Panc1 (cell line): ENCODE measurements at regions not wholly inside any gene's neighbourhood (a gene's known extent, or its start where the extent isn't known, plus 50 kb on each side); places are given as distances from the start of the nearest gene placed in this dataset.

Experiments used
- ATAC-seq: fragments of 200-7000 bp; cut with Tn5 transposase; 2 replicates; pipeline ENCODE4 v1.9.1; 2020; ENCODE audit warnings: mild to moderate bottlenecking, moderate library complexity
- BruUV-seq: library from RNA; stranded (reverse); fragments of 400-500 nt; replicated peaks from 2 replicates; lab custom pipeline; 2021; lab: Mats Ljungman, UMichigan
- CTCF ChIA-PET: fragments of 300-600 bp; sonication (Branson Sonifier 250); formaldehyde crosslinking; loops from one replicate; lab custom pipeline; 2022; ENCODE audit warnings: antibody characterized with exemption; lab: Charles Lee
- POLR2A ChIA-PET: fragments of 300-600 bp; sonication (Branson Sonifier 250); formaldehyde crosslinking; loops from one replicate; lab custom pipeline; 2022; ENCODE audit warnings: antibody characterized with exemption; lab: Charles Lee
- DNase-seq: peaks from one replicate; pipeline ENCODE4 v3.0.0-alpha.2; 2010; ENCODE audit warnings: low read depth, low spot score
- H3K27ac ChIP-seq: 2 replicates; pipeline ENCODE4 v1.5.1; 2011; ENCODE audit warnings: mild to moderate bottlenecking, low read length, inconsistent platforms
- H3K27me3 ChIP-seq: fragments of 200-500 bp; sonication (Bioruptor generic); 2 replicates; pipeline ENCODE4 v1.6.0; 2014; ENCODE audit warnings: low read length, inconsistent platforms; ENCODE audit not compliant: control insufficient read depth, insufficient read depth
- H3K36me3 ChIP-seq: fragments of 200-500 bp; sonication (Bioruptor generic); 2 replicates; pipeline ENCODE4 v1.5.1; 2014; ENCODE audit warnings: inconsistent platforms, mild to moderate bottlenecking, low read length, moderate library complexity; ENCODE audit not compliant: control insufficient read depth, insufficient read depth
- H3K4me1 ChIP-seq: 2 replicates; pipeline ENCODE4 v1.5.1; 2011; ENCODE audit warnings: inconsistent platforms, mild to moderate bottlenecking, low read length, moderate library complexity; ENCODE audit not compliant: control insufficient read depth, insufficient read depth
- H3K4me3 ChIP-seq, 2 experiments: 2 replicates each; pipeline ENCODE4 v1.5.1; 2011 to 2012; ENCODE audit warnings: low read depth in 2 of 2, low read length in 2 of 2, mild to moderate bottlenecking in 2 of 2, inconsistent platforms in 1 of 2, moderate library complexity in 1 of 2
- H3K9me3 ChIP-seq: fragments of 200-500 bp; sonication (Bioruptor generic); 2 replicates; pipeline ENCODE4 v1.5.1; 2014; ENCODE audit warnings: low read depth, mild to moderate bottlenecking, inconsistent platforms, low read length, moderate library complexity; ENCODE audit not compliant: control insufficient read depth, insufficient read depth
- POLR2AphosphoS5 ChIP-seq: IDR thresholded peaks from 2 replicates; pipeline ENCODE4 v1.6.1; 2012; ENCODE audit warnings: mild to moderate bottlenecking, low read depth, low read length, moderate library complexity
- SIN3A ChIP-seq: IDR thresholded peaks from 2 replicates; pipeline ENCODE4 v1.6.1; 2012; ENCODE audit warnings: low read depth, mild to moderate bottlenecking, low read length, moderate library complexity, borderline replicate concordance; ENCODE audit not compliant: insufficient read depth
- TCF7L2 ChIP-seq: IDR thresholded peaks from 2 replicates; pipeline ENCODE4 v1.6.1; 2011; ENCODE audit warnings: mild to moderate bottlenecking, low read depth, low read length, inconsistent platforms
- in situ Hi-C: cut with HindIII; loops from 2 replicates; pipeline ENCODE4 v1.10.0; 2016; ENCODE audit warnings: low sequenced_read_pairs, low pct_unique_long_range_greater_than_20kb
- intact Hi-C: fragments of 100-400 bp; cut with micrococcal nuclease; formaldehyde crosslinking; loops from one replicate; pipeline ENCODE4 v1.10.0; 2022; ENCODE audit not compliant: unreplicated experiment
- TF ChIP-seq, protein P1 (sequence below): fragments of 450-650 bp; IDR thresholded peaks from 2 replicates; pipeline ENCODE4 v1.5.1; 2017; ENCODE audit warnings: mild to moderate bottlenecking
- TF ChIP-seq, protein P2 (sequence below), 2 experiments: IDR thresholded peaks; 2 replicates each; pipeline ENCODE4 v1.6.1; 2011 to 2012; ENCODE audit warnings: low read depth in 2 of 2, control low read depth in 1 of 2, low read length in 1 of 2, mild to moderate bottlenecking in 1 of 2, moderate library complexity in 1 of 2; ENCODE audit not compliant: insufficient read depth in 1 of 2

DNA sequence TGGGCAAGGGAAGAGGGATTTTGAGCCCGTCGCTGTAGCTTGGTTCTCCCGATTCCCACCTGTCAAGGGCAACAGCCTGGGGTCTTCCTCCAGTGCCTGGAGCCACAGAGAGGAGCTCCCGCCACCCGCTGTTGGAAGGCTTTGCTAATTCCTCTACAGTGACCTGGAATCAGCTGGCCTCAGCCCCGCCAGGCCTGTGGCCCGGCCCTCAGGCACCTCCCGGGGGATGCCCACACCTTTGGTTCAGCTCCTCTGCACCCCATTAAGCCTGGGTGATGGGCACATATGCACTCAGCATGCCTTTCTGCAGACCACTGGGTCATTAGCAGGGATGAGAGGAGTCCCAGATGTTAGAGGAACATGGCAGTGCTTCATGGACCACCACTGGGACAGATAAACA is 121.4 kb upstream of the MKI67 start:
- H3K4me1 ChIP-seq = no peaks in the 10 kb centered on the region
- intact Hi-C loops = no loop called here
- ChIA-PET CTCF (no interaction called here), POLR2A (no interaction called here)
- ATAC-seq = no peak
- in situ Hi-C loops = no loop called here
- H3K4me3 ChIP-seq = no peak overlapping the region
- no TSS peak for BruUV-seq
- no peaks in the 10 kb centered on the region for H3K36me3 ChIP-seq
- DNase-seq = no peak
- H3K27ac ChIP-seq = no peak overlapping the region
- H3K27me3 ChIP-seq = peaks cover 12% of the 10 kb centered on the region
- no peaks in the 10 kb centered on the region for H3K9me3 ChIP-seq
- TF ChIP-seq POLR2AphosphoS5 (no peak), SIN3A (no peak), TCF7L2 (no peak)
- TF ChIP-seq, protein P1, sequence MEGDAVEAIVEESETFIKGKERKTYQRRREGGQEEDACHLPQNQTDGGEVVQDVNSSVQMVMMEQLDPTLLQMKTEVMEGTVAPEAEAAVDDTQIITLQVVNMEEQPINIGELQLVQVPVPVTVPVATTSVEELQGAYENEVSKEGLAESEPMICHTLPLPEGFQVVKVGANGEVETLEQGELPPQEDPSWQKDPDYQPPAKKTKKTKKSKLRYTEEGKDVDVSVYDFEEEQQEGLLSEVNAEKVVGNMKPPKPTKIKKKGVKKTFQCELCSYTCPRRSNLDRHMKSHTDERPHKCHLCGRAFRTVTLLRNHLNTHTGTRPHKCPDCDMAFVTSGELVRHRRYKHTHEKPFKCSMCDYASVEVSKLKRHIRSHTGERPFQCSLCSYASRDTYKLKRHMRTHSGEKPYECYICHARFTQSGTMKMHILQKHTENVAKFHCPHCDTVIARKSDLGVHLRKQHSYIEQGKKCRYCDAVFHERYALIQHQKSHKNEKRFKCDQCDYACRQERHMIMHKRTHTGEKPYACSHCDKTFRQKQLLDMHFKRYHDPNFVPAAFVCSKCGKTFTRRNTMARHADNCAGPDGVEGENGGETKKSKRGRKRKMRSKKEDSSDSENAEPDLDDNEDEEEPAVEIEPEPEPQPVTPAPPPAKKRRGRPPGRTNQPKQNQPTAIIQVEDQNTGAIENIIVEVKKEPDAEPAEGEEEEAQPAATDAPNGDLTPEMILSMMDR = no peak
- TF ChIP-seq, protein P2, sequence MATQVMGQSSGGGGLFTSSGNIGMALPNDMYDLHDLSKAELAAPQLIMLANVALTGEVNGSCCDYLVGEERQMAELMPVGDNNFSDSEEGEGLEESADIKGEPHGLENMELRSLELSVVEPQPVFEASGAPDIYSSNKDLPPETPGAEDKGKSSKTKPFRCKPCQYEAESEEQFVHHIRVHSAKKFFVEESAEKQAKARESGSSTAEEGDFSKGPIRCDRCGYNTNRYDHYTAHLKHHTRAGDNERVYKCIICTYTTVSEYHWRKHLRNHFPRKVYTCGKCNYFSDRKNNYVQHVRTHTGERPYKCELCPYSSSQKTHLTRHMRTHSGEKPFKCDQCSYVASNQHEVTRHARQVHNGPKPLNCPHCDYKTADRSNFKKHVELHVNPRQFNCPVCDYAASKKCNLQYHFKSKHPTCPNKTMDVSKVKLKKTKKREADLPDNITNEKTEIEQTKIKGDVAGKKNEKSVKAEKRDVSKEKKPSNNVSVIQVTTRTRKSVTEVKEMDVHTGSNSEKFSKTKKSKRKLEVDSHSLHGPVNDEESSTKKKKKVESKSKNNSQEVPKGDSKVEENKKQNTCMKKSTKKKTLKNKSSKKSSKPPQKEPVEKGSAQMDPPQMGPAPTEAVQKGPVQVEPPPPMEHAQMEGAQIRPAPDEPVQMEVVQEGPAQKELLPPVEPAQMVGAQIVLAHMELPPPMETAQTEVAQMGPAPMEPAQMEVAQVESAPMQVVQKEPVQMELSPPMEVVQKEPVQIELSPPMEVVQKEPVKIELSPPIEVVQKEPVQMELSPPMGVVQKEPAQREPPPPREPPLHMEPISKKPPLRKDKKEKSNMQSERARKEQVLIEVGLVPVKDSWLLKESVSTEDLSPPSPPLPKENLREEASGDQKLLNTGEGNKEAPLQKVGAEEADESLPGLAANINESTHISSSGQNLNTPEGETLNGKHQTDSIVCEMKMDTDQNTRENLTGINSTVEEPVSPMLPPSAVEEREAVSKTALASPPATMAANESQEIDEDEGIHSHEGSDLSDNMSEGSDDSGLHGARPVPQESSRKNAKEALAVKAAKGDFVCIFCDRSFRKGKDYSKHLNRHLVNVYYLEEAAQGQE (IDR thresholded peaks at IDR 0.05; ENCODE audit: insufficient read depth in 1 of 2, low read depth in 2 of 2, low read length in 1 of 2) = no peak

DNA sequence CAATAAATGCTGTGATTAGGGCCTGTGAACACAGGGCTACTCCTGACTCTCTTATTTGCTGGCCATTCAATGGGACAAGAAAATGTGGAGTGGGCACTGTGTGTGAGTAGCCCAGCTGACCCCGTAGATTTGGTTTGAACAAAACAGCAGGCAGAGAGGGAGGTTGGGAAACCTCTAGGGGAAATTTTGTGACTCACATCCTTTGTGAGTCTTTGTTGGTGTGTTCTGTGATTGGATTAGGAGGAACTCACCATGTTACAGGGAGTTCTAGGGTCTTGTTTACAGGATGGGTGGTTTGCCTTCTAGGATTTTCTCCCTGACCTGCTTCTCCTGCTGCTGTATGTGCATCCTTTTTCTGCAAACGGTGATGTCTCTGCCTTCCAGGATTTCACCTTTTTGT is 128.3 kb upstream of the MKI67 start:
- ChIA-PET CTCF (no interaction called here), POLR2A (no interaction called here)
- Histone ChIP-seq H3K27me3 (peaks cover 23% of the 10 kb centered on the region), H3K4me1 (no peaks in the 10 kb centered on the region), H3K36me3 (no peaks in the 10 kb centered on the region), H3K9me3 (no peaks in the 10 kb centered on the region), H3K27ac (no peak overlapping the region), H3K4me3 (no peak overlapping the region)
- intact Hi-C loops = no loop called here
- in situ Hi-C loops = no loop called here
- TF ChIP-seq TCF7L2 (no peak), POLR2AphosphoS5 (no peak), SIN3A (no peak)
- TF ChIP-seq, protein P1 = no peak
- TF ChIP-seq, protein P2 (IDR thresholded peaks at IDR 0.05; ENCODE audit: insufficient read depth in 1 of 2, low read depth in 2 of 2, low read length in 1 of 2) = no peak
- ATAC-seq (no peak), DNase-seq (no peak)
- BruUV-seq = no TSS peak
